Memory B cell (primary cell): ENCODE measurements at regions not wholly inside any gene's neighbourhood (a gene's known extent, or its start where the extent isn't known, plus 50 kb on each side); places are given as distances from the start of the nearest gene placed in this dataset.

Experiments used
- ATAC-seq: fragments of 150-1000 bp; cut with Tn5 transposase; 2 replicates; pipeline ENCODE4 v1.10.0; 2021; ENCODE audit warnings: low read depth, mild to moderate bottlenecking, moderate library complexity
- DNase-seq, 2 donors: peaks; one replicate each; pipeline ENCODE4 v3.0.0; 2022; ENCODE audit warnings: low spot score in 2 of 2
- H3K27ac Mint-ChIP-seq: one replicate; pipeline ENCODE4 v1.8.0; 2022; ENCODE audit warnings: mild to moderate bottlenecking, moderate library complexity, mixed read lengths
- H3K27me3 Mint-ChIP-seq: one replicate; pipeline ENCODE4 v1.8.0; 2022; ENCODE audit warnings: mixed read lengths
- H3K36me3 Mint-ChIP-seq: one replicate; pipeline ENCODE4 v1.8.0; 2022; ENCODE audit warnings: mild to moderate bottlenecking, mixed read lengths
- H3K4me1 Mint-ChIP-seq: one replicate; pipeline ENCODE4 v1.8.0; 2022; ENCODE audit warnings: mixed read lengths
- H3K4me3 Mint-ChIP-seq: one replicate; pipeline ENCODE4 v1.8.0; 2022; ENCODE audit warnings: mild to moderate bottlenecking, moderate library complexity, mixed read lengths
- H3K9me3 Mint-ChIP-seq: one replicate; pipeline ENCODE4 v1.8.0; 2022; ENCODE audit warnings: mixed read lengths

GRCh38 chr14:30484201-30484600 lies 74.8 kb upstream of the G2E3 start:
- DNase-seq (no peak), ATAC-seq (no peak)
- Mint-ChIP-seq H3K4me3 (no peak overlapping the region), H3K27ac (no peak overlapping the region), H3K27me3 (no peaks in the 10 kb centered on the region), H3K4me1 (no peaks in the 10 kb centered on the region), H3K36me3 (no peaks in the 10 kb centered on the region), H3K9me3 (peaks cover 1% of the 10 kb centered on the region)

GRCh38 chr14:30484976-30485375 lies 74.0 kb upstream of the G2E3 start:
- H3K36me3 Mint-ChIP-seq: no peaks in the 10 kb centered on the region
- no peak for DNase-seq
- ATAC-seq: no peak
- H3K27ac Mint-ChIP-seq: no peak overlapping the region
- no peaks in the 10 kb centered on the region for H3K4me1 Mint-ChIP-seq
- peaks cover 1% of the 10 kb centered on the region for H3K9me3 Mint-ChIP-seq
- H3K4me3 Mint-ChIP-seq: no peak overlapping the region
- H3K27me3 Mint-ChIP-seq: no peaks in the 10 kb centered on the region

- no peaks in the 10 kb centered on the region for H3K4me1 Mint-ChIP-seq
- H3K9me3 Mint-ChIP-seq: no peaks in the 10 kb centered on the region
- DNase-seq: no peak
- H3K36me3 Mint-ChIP-seq: no peaks in the 10 kb centered on the region
- no peak for ATAC-seq
- no peak overlapping the region for H3K4me3 Mint-ChIP-seq
- peaks cover 5% of the 10 kb centered on the region for H3K27me3 Mint-ChIP-seq
- no peak overlapping the region for H3K27ac Mint-ChIP-seq
Observed at GRCh38 chr14:30496852-30497251, 62.1 kb upstream of the G2E3 start.

GRCh38 chr14:30499358-30499757 lies 59.6 kb upstream of the G2E3 start:
- Mint-ChIP-seq H3K4me3 (no peak overlapping the region), H3K4me1 (no peaks in the 10 kb centered on the region), H3K27me3 (peaks cover 2% of the 10 kb centered on the region), H3K9me3 (no peaks in the 10 kb centered on the region), H3K27ac (no peak overlapping the region), H3K36me3 (no peaks in the 10 kb centered on the region)
- ATAC-seq (no peak), DNase-seq (no peak)

- no peak for DNase-seq
- no peak for ATAC-seq
Observed at GRCh38 chr14:30500222-30500621, 58.7 kb upstream of the G2E3 start.

GRCh38 chr14:30507209-30507608 lies 51.7 kb upstream of the G2E3 start:
- H3K27ac Mint-ChIP-seq: no peak overlapping the region
- no peaks in the 10 kb centered on the region for H3K9me3 Mint-ChIP-seq
- ATAC-seq (no peak), DNase-seq (no peak)
- no peak overlapping the region for H3K4me3 Mint-ChIP-seq
- H3K4me1 Mint-ChIP-seq: no peaks in the 10 kb centered on the region
- H3K36me3 Mint-ChIP-seq: no peaks in the 10 kb centered on the region
- H3K27me3 Mint-ChIP-seq: peaks cover 16% of the 10 kb centered on the region

More at GRCh38 chr14:30500222-30500621, 58.7 kb upstream of the G2E3 start:
- no peaks in the 10 kb centered on the region for H3K36me3 Mint-ChIP-seq
- no peak overlapping the region for H3K4me3 Mint-ChIP-seq
- H3K27me3 Mint-ChIP-seq: no peaks in the 10 kb centered on the region
- no peaks in the 10 kb centered on the region for H3K4me1 Mint-ChIP-seq
- H3K9me3 Mint-ChIP-seq: no peaks in the 10 kb centered on the region
- no peak overlapping the region for H3K27ac Mint-ChIP-seq
